RPMI7951 (cell line): ENCODE measurements at regions not wholly inside any gene's neighbourhood (a gene's known extent, or its start where the extent isn't known, plus 50 kb on each side); places are given as distances from the start of the nearest gene placed in this dataset.
A peak's percentile ranks its signal among the peaks of the same experiment; 100 is the strongest.

Source experiments
- DNase-seq: peaks from one replicate; pipeline ENCODE4 v3.0.0-alpha.2; 2012; ENCODE audit warnings: low read depth

DNA sequence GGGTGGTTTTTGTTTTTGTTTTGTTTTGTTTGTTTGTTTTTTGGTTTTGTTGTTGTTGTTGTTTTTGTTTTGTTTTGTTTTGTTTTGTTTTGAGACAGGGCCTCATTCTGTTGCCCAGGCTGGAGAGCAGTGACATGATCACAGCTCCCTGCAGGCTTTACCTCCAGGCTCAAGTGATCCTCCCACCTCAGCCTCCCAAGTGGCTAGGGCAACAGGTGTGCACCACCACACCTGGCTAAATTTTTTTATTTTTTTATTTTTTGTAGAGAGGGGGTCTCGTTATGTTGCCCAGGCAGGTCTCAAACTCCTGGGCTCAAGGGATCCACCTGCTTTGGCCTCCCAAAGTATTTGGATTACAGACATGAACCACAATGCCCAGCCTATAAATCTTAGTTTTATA, 115.9 kb upstream of the NFE2L3 start:
- DNase-seq: no peak

DNA sequence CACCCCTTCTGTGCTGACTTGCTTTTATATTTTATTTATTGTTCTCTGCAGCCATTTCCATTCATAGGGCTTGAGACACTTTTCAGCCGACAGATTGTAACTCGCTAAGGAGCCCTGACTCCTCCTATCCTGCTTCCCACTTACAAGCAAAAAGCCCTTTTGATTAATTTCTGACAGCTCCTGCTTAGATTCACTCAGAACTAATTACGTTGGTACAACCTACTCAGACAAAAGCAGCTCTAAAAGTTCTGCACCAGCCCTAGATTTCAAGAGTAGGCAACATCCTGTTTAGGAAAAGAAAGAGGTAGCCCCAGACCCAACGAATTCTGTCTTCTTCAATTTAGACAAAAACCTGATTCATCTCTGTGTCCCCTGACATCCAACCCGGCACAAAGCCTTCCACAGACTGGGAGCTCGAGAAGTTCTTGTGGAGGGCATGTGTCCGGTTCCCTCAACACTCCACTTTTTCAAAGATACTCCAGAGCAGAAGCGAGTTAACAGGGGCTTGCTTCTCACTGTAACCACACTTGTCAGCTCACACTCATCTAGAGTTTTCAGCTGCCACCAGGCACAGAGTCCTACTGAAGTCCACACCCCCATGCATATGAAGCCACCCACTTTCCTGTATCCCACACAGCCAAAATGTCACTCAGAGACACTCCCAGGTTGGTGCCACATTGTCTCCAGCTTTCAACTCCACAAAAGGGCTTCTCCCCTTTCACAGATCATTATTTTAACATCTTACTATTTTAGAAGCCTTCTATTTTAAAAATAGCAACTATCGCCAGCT, 113.6 kb upstream of the NFE2L3 start:
- DNase-seq: peak; percentile 14

DNA sequence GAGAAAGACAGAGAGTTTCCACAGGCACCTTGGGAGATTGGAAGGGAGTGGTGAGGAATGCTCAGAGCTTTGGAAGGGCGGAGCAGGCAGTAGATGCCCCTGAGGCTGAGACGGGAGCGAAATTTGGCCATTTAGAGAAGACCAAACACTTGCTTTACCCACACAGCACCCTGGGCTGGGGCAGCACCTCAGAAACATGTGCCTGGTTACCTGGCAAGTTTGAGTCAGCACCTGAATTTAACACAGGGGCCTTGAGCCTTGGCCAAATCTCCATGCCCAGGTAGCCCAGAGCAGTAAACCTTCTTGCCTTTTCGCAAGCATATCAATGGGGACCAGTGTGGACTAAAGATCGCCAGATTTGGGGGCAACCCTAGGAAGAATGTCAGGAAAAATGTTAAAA, 111.9 kb upstream of the NFE2L3 start:
- DNase-seq: no peak

DNA sequence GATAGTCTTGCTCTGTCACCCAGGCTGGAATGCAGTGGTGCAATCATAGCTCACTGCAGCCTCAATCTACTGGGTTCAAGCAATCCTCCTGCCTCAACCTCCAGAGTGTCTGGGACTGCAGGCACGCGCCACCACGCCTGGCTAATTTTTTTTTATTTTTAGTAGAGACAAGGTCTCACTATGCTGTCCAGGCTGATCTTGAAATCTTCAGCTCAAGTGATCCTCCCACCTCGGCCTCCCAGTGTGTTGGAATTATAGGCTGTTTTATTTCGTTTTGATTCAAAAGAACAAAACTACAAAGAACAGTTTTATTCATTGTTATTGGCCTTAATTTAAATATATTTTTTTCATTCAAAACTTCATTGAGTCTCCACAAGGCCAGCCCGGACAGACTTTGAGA, 109.8 kb upstream of the NFE2L3 start:
- no peak for DNase-seq

DNA sequence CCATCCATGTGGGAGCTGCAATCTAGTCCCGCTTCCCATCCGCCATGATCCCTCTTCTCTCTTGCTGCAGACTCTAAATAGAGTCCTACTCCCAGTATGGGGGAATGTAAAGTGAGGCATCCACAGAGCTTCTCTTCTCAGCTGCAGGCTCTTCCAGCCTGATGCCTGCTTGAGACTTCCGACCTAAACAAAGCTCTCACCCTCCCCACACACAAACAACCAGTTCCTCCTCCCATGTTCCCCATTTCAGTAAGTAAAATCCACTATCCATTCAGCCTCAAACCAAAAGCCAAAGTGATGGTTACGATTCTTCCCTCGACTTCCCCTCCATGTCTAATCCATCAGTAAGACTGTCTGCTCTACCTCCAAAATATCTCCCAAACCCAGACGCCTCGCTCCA, 108.2 kb upstream of the NFE2L3 start:
- no peak for DNase-seq

DNA sequence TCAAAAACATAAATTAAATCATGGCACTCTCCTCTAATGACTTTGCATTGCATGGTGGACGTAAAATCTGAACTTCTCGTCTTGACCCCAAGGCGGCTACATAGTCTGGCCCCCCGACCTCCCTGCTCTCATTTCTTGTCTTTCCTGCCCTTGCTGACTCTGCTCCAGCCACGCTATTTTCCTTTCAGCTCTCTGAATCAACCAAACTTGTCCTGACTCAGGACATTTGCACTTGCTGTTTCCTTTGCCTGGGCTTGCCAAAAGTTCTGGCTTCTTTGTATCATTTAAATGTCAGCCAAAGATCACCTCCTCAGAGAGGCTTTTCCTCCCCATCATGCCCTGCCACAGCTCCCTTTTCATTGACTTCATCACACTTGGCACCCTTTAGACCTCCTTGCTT, 107.7 kb upstream of the NFE2L3 start:
- DNase-seq: no peak

DNA sequence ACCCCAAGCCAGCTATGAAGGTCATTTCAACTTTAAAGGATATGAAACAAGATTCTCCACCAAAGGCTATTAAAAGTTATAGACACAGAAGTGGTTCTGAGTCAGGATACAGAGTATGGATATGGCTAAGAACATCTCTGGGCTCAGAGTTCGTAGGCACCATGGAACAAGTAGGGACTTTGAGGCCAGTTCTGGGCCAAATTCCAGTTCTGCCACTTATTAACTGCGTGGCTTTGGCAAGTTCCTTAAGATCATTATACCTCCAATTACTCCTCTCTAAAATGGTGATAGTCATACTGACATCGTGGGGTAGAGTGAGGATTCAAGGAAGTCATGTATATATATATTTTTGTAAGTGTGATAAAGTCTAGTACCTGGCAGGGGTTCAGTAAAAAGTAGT, 105.8 kb upstream of the NFE2L3 start:
- DNase-seq: no peak

DNA sequence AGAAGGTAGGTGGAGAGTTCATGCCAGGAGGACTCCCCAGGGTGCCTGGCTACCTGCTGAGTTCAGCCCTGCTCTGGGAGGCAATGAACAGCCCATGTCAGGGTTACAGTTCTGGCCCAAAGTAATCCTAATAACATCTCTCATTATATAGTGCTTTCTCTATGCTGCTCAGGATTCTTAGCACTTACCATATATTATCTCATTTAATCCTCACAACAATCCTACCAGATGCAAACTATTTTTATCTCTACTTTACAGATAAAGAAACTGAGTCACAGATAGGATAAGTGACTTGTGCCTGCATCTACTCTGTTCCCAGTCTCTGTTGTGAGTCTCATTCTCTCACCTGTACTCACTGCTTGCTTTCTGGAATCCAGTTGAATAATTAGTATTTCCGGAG, 105.1 kb upstream of the NFE2L3 start:
- DNase-seq: no peak

DNA sequence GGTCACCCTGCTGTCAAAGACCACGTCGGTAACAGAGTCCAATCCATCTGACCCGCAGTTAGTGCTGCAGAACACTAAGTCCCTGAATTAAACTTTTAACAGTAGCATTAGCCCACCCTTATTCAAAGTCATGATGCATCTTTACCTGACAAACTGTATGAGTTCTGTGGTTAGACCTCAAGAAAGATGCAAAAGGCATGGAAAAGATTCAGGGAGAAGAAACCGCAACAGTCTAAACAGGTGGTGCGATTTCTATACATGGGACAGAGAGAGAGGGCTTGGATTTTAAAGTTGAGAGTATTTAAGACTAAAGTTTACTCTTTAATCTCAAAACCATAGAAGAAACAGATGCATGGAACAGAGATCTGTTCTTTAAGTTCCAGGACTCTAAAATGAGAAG, 103.3 kb upstream of the NFE2L3 start:
- no peak for DNase-seq

DNA sequence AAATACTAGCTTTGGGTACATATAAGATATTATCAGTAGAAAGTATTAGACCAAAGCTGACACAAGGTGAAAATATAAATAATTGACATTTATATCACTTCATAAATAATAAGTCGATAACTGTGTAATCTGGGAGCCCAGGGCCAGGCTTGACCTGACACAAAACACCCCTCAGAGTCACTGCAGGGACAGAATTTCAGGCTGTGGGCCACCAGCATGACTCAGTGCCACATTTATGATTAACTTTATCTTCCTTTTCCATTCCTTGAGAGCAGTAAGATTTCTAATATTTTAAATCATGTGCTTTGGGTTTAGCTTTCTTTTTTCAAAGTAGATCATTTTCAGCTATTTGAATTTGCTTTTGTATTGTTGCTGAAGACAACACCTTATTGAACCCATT, 102.9 kb upstream of the NFE2L3 start:
- no peak for DNase-seq

DNA sequence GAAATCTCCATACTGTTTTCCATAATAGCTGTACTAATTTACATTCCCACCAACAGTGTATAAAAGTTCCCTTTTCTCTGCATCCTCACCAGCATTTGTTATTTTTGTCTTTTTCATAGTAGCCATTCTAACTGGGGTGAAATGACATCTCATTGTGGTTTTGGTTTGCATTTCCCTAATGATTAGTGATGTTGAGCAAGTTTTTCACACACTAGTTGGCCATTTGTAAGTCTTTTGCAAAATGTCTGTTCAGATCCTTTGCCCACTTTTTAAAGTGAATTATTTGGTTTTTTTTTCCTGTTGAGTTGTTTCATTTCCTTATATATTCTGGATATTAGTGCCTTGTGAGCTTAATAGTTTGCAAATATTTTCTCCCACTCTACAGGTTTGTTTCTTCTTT, 101.0 kb upstream of the NFE2L3 start:
- DNase-seq: no peak

DNA sequence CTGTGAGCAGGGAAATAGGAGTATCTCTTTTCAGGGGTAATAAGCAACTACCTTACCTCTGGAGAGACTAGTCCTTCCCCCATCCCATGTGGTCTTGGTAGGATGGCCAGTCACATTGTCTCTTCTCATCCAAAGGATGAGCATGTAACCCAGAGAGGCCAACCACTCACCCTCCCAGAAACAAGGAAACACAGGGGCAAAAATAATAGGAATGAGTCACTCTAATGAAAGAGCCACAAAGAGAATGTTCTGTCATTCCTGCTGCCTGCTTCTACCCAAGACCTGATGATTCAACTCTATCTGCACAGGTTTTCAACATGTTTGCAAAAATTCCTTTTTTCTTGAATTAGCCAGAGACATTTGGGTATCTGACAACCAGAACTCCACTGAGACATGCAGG, 99.3 kb upstream of the NFE2L3 start:
- DNase-seq: peak; percentile 45

DNA sequence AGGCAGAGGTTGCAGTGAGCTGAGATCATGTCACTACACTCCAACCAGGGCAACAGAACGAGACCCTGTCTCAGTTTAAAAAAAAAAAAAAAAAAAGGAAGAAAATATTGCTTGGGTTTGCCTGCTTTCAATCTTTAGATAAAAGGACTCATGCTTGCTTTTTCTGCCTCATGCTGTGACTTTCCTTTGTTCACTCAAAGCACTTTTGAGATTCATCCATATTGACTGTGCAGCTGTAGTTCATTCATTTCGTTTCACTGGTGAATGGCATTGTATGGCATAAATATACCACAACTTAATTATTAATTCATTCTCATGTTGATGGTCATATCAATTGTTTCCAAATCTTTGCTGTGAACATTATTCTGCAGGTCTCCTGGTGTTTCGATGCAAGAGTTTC, 97.6 kb upstream of the NFE2L3 start:
- DNase-seq: no peak

DNA sequence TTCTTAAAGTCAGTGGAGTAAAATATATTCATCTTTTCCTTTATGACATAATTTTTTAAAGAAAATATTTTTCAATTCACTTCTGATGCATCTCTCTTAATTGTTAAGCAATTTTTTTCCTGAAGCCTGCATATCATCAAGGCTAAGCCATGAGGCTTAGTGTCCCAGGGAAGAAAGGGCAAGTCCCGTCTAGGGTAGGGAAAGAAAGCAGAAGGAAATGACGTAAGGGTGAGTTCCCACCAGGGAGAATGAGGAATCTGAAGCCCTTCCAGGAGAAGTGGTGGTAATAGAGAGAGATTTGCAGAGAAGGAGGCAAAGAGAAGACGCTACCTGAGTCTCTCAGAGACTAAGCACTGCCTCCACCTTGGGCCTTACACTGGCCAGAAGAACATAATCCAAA, 96.8 kb upstream of the NFE2L3 start:
- DNase-seq: no peak

DNA sequence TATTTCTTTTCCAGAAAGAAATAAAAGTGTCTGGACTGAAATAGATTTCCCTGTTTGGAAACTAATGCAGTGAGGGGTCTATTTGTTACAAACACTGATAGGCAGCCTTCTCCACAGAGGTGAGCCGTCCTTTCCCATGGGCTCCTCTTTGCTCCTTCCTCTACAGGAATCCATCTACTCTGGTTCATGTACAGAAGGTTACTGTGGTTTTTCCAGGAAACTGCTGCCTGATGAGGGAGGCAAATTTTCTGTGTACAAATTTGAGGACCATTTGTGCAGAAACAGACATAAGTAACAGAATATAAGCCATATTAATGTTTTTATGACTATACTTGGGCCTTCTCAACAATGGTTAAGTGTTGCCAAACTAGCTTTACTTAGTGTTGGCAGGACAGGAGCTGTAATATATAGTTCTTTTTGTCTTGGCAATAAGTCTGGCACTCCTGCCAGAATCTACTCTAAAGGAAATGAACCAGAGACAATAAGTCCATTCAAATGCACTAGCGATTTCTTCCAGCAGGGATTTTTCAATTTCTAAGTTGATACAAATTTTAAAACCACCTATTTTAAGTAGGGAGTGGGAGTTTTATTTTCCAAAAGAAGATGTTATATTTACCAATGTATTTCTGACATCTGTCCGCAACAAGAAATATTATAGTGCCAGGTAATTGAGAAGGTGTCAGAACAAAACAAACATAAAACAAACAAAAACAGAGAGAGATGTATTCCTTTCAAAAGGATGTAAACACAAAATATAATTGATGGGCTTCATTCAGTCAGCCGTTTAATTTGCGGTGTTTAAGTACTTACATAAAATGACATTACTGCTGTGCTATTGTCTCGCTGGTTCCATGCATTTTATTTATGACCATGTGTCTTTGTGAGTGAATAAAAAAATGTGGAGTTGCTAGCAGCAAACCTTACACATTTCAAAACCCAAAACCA, 91.0 kb upstream of the NFE2L3 start:
- no peak for DNase-seq

DNA sequence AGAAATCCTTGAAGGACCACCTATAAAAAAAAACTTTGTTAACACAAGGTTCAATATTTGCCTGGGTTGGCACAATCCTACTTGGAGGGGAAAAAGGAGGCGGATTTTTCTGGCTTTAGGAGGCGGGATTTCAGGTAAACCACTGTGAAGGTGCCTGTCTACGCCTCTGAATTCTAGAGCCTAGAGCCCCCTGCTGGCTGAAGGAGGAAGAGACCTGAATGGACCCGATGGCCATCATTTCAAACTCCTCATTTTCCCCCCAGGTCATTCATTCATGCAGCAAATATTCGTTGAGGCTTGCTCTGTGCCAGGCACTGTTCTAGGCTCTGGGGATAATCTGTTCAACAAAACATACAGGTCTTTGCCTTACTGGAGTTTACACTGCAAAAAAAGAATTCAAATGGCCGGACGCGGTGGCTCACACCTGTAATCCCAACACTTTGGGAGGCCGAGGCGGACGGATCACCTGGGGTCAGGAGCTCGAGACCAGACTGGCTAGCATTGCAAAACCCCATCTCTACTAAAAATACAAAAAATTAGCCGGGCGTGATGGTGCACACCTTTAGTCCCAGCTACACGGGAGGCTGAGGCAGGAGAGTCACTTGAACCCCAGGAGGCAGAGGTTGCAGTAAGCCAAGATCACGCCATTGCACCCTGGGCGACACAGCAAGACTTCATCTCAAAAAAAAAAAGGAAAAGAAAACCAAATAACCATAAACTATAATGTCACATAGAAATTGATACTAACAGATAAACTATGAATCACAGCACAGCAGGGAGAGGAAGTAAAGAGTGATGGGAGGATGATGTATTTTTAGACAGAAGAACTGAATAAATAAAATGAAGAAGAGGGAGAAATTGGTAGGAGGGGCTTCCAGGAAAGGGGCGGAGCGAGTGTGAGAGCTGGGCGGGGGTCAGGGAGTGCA, 90.1 kb upstream of the NFE2L3 start:
- peak; percentile 50 for DNase-seq

DNA sequence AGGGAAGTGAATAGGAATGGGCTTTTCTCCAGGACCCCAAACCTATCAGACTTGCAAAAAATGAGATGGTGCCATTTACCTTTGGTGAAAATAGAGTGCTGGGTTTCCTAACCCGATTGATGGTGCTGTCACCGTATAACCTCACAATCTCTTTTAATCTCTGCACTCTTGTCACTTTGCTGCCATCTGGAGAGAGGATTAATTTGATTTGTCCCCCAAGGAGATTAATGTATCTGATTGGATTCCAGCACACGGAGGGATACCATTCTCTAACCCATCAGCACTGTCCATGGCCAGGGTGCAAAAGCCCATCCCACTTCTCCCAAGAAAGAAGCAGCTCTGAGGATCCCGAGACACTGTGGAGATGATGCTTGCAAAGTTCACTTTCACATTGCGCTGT, 86.3 kb upstream of the NFE2L3 start:
- no peak for DNase-seq

DNA sequence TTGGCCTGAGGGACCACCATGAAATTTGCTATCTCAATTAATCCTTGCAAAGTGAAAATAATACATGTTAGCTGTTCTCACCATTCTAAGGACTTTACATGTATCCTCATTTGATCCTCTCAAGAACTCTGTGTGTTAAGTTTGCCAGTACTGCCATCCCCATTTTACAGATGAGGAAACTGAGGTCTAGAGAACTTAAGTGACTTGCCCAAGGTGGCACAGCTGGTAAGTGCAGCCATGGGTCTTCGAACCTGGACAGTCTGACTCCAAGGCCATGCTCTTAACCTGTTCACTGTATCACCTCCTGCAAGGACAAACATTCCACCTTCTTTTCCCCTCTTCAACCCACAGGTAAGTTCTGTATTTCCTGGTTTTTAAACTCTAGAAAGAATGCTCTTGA, 85.3 kb upstream of the NFE2L3 start:
- DNase-seq: no peak

DNA sequence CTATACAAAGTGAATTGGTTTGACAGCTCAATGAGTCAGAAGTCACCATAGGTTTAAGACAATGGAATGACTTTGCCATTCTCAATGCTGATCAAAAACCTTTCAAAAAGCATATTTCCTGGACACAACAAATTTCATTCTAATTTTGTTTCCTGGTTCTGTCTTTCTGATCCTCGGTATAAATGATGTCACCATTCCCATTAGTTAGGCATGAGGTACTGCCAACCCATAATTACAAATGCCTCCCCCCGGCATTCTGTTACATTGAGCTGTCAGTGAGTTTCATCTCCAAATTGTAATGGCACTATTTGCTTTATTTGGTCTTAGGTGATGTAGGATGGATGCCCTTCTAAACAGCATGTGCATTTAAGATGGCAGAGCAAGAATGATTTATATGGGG, 81.7 kb upstream of the NFE2L3 start:
- no peak for DNase-seq

DNA sequence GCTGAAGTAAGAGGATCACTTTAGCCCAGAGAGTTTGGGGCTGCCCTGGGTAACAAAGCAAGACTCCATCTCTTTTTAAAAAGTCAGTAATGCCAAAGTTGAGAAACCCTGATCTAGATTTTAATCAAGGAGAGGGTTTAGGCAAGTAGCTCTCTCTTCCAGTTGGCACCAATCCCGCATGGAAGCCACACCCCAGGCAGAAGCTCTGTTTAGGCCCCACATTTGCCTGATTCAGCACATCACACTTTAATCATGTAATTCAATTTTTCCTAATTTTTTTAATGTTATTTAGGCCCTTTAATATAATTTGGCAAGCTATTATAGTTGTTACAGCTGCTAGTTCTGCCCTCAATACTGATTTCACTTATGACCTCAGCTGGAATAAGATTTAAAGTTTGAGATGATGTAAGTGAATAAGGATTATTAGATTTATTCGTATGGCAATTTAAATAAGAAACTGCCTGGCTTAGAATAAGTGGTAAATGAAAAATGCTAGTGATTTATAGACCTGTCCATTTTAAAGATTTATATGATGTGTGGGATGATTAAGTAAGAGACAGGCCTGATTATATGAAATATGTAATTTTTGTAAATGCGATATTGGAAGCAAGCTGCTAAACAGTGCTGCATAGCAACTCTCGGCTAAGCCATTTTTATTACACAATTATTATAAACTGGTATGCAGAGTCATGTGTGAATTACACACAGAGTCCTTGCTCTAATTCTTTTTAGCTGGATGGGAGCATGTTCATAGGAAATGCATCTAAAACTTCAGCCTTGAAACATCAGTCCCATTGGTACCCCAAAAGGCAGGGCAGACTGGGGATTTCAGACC, 80.2 kb upstream of the NFE2L3 start:
- no peak for DNase-seq

DNA sequence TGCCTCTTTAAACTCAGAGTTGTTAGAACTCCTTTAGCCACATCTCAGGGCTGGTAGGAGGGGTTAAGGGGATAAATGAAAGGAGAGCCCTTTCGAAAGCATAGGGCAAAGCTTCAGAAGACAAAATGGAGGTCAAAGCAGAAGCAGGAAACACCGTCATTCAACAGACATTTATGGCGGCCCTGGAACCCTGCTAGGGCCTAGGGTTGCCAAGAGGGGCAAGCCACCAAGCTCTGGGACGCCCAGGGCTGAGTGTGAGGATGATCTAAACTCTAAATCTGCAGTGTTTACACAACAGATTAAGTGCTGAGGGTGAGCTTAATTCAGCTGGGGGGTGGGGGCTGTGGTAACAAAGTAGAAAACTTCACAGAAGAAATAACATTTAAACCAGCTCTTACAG, 79.0 kb upstream of the NFE2L3 start:
- DNase-seq: no peak
